Upper lobe of left lung (tissue), 4 donors: ENCODE measurements at regions not wholly inside any gene's neighbourhood (a gene's known extent, or its start where the extent isn't known, plus 50 kb on each side); places are given as distances from the start of the nearest gene placed in this dataset.

Experiments used
- POLR2AphosphoS5 ChIP-seq, 2 donors: sonication (generic); formaldehyde crosslinking; IDR thresholded peaks; one replicate each; pipeline ENCODE4 v1.5.1; 2017; ENCODE audit warnings: antibody characterized with exemption in 2 of 2
- TF ChIP-seq, protein P1 (sequence below), 6 experiments: fragments of 450-650 bp in 4 of 6; fragments of 200-600 bp in 2 of 6; sonication (generic) in 2 of 6; IDR thresholded peaks; one replicate each; pipeline ENCODE4 v1.5.1; 2016 to 2019; ENCODE audit warnings: antibody characterized with exemption in 6 of 6

- TF ChIP-seq POLR2AphosphoS5 (IDR thresholded peaks at IDR 0.05), result no peak
- TF ChIP-seq, protein P1, sequence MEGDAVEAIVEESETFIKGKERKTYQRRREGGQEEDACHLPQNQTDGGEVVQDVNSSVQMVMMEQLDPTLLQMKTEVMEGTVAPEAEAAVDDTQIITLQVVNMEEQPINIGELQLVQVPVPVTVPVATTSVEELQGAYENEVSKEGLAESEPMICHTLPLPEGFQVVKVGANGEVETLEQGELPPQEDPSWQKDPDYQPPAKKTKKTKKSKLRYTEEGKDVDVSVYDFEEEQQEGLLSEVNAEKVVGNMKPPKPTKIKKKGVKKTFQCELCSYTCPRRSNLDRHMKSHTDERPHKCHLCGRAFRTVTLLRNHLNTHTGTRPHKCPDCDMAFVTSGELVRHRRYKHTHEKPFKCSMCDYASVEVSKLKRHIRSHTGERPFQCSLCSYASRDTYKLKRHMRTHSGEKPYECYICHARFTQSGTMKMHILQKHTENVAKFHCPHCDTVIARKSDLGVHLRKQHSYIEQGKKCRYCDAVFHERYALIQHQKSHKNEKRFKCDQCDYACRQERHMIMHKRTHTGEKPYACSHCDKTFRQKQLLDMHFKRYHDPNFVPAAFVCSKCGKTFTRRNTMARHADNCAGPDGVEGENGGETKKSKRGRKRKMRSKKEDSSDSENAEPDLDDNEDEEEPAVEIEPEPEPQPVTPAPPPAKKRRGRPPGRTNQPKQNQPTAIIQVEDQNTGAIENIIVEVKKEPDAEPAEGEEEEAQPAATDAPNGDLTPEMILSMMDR (IDR thresholded peaks at IDR 0.05), result no peak
Measured at GRCh38 chr16:64185954-64186353, 935.9 kb downstream of the CDH11 start.
